GM12878 (cell line): ENCODE measurements at regions not wholly inside any gene's neighbourhood (a gene's known extent, or its start where the extent isn't known, plus 50 kb on each side); places are given as distances from the start of the nearest gene placed in this dataset.

Experiments used
- ATAC-seq: fragments of 200-7000 bp; cut with Tn5 transposase; 3 replicates; pipeline ENCODE4 v1.9.1; 2020; ENCODE audit warnings: mild to moderate bottlenecking, moderate library complexity
- BruUV-seq: library from RNA; stranded (reverse); fragments of 400-500 nt; replicated peaks from 2 replicates; lab custom pipeline; 2021; lab: Mats Ljungman, UMichigan
- CTCF ChIA-PET: fragments of 300-600 bp; sonication (Branson Sonifier 250); formaldehyde crosslinking; extraction: SDS; loops from one replicate; lab custom pipeline; 2021; ENCODE audit warnings: inconsistent platforms; lab: Yijun Ruan, JAX
- POLR2A ChIA-PET: fragments of 350-600 bp; formaldehyde crosslinking; extraction: SDS; loops from one replicate; lab custom pipeline; 2021; ENCODE audit warnings: inconsistent platforms; lab: Charles Lee
- RAD21 ChIA-PET: fragments of 300-600 bp; sonication (Branson Sonifier 250); formaldehyde crosslinking; loops from one replicate; lab custom pipeline; 2023; ENCODE audit warnings: antibody characterized with exemption; ENCODE audit not compliant: unreplicated experiment; lab: Charles Lee
- SMC1A ChIA-PET: fragments of 300-600 bp; sonication (Branson Sonifier 250); formaldehyde crosslinking; loops from one replicate; lab custom pipeline; 2023; ENCODE audit not compliant: unreplicated experiment, uncharacterized antibody; lab: Charles Lee
- DNase-seq: peaks from one replicate; pipeline ENCODE4 v3.0.0-alpha.2; 2011; ENCODE audit warnings: low read depth, low spot score
- FAIRE-seq: peaks from 3 replicates; lab custom pipeline; 2011; peaks lifted over from hg19 to GRCh38; lab: Jason Lieb, UNC
- H2AFZ ChIP-seq: 2 replicates; pipeline ENCODE4 v1.6.0; 2011; ENCODE audit warnings: low read depth, low read length, control low read depth; ENCODE audit not compliant: control insufficient read depth
- H3K27ac ChIP-seq: 2 replicates; pipeline ENCODE4 v1.5.1; 2011; ENCODE audit warnings: control low read depth; ENCODE audit not compliant: control insufficient read depth, insufficient read depth
- H3K27me3 ChIP-seq, 2 experiments: replicated peaks in 1 of 2; 2 replicates each; pipeline versions ENCODE4 v1.6.0 to v1.6.1; 2011; ENCODE audit warnings: low read length in 1 of 2; ENCODE audit not compliant: control insufficient read depth in 2 of 2, insufficient read depth in 2 of 2
- H3K36me3 ChIP-seq, 2 experiments: 2 replicates each; pipeline ENCODE4 v1.5.1; 2011; ENCODE audit warnings: low read length in 1 of 2; ENCODE audit not compliant: control insufficient read depth in 2 of 2, insufficient read depth in 2 of 2
- H3K4me1 ChIP-seq: 2 replicates; pipeline ENCODE4 v1.6.1; 2011; ENCODE audit warnings: mild to moderate bottlenecking, low read length, moderate library complexity, mixed read lengths; ENCODE audit not compliant: control insufficient read depth, insufficient read depth
- H3K4me2 ChIP-seq: 2 replicates; pipeline ENCODE4 v1.6.0; 2011; ENCODE audit warnings: control low read depth; ENCODE audit not compliant: control insufficient read depth, insufficient read depth
- H3K4me3 ChIP-seq: fragments of 200-600 bp; sonication (generic); 2 replicates; pipeline ENCODE4 v1.5.1; 2016
- H3K79me2 ChIP-seq: 2 replicates; pipeline ENCODE4 v1.6.0; 2011; ENCODE audit warnings: low read length; ENCODE audit not compliant: control insufficient read depth, insufficient read depth
- H3K9ac ChIP-seq: 2 replicates; pipeline ENCODE4 v1.8.0; 2011; ENCODE audit warnings: low read length, control low read depth, mixed read lengths; ENCODE audit not compliant: control insufficient read depth, insufficient read depth
- H3K9me3 ChIP-seq: replicated peaks from 3 replicates; pipeline ENCODE4 v1.5.1; 2011; ENCODE audit warnings: mild to moderate bottlenecking, low read length; ENCODE audit not compliant: control insufficient read depth, insufficient read depth
- H4K20me1 ChIP-seq: 2 replicates; pipeline ENCODE4 v1.6.0; 2011; ENCODE audit not compliant: control insufficient read depth, insufficient read depth
- BRCA1 ChIP-seq: IDR thresholded peaks from 2 replicates; pipeline ENCODE4 v1.6.1; 2011; ENCODE audit warnings: low read depth, low read length, improper control_type of control experiment
- DPF2 ChIP-seq: fragments of 450-650 bp; IDR thresholded peaks from 2 replicates; pipeline ENCODE4 v1.6.1; 2017; ENCODE audit warnings: mild to moderate bottlenecking
- E4F1 ChIP-seq: fragments of 450-650 bp; IDR thresholded peaks from 2 replicates; pipeline ENCODE4 v1.6.1; 2018; ENCODE audit warnings: borderline replicate concordance, mild to moderate bottlenecking; ENCODE audit not compliant: partially characterized antibody
- JUNB ChIP-seq: IDR thresholded peaks from 2 replicates; pipeline ENCODE4 v1.6.1; 2016; ENCODE audit warnings: antibody characterized with exemption, mild to moderate bottlenecking
- MLLT1 ChIP-seq: fragments of 450-650 bp; IDR thresholded peaks from 2 replicates; pipeline ENCODE4 v1.6.1; 2016; ENCODE audit warnings: mild to moderate bottlenecking
- MTA2 ChIP-seq: fragments of 450-650 bp; IDR thresholded peaks from 2 replicates; pipeline ENCODE4 v1.6.1; 2016; ENCODE audit warnings: low read depth, mild to moderate bottlenecking, moderate library complexity
- NFIC ChIP-seq: IDR thresholded peaks from 2 replicates; pipeline ENCODE4 v1.6.1; 2012; ENCODE audit warnings: low read depth, mild to moderate bottlenecking, inconsistent platforms, low read length, moderate library complexity
- PBX3 ChIP-seq: IDR thresholded peaks from 2 replicates; pipeline ENCODE4 v1.6.1; 2011; ENCODE audit warnings: mild to moderate bottlenecking, low read depth, low read length, moderate library complexity; ENCODE audit not compliant: insufficient replicate concordance
- RFX5 ChIP-seq: IDR thresholded peaks from 2 replicates; pipeline ENCODE4 v1.6.1; 2011; ENCODE audit warnings: low read depth, low read length, improper control_type of control experiment
- SMAD5 ChIP-seq: IDR thresholded peaks from 2 replicates; pipeline ENCODE4 v1.6.1; 2016; ENCODE audit warnings: antibody characterized with exemption, low read depth
- SPI1 ChIP-seq: IDR thresholded peaks from 2 replicates; pipeline ENCODE4 v1.6.1; 2011; ENCODE audit warnings: low read depth, mild to moderate bottlenecking, low read length, moderate library complexity, borderline replicate concordance; ENCODE audit not compliant: insufficient read depth
- SRF ChIP-seq, 2 experiments: IDR thresholded peaks; 2 replicates each; pipeline ENCODE4 v1.6.1; 2011; ENCODE audit warnings: low read depth in 2 of 2, low read length in 2 of 2, mild to moderate bottlenecking in 1 of 2, moderate library complexity in 1 of 2
- STAT1 ChIP-seq: fragments of 450-650 bp; conservative IDR thresholded peaks from 2 replicates; pipeline ENCODE4 v1.6.1; 2014; ENCODE audit warnings: antibody characterized with exemption, mild to moderate bottlenecking
- TAF1 ChIP-seq: IDR thresholded peaks from 2 replicates; pipeline ENCODE4 v1.6.1; 2011; ENCODE audit warnings: mild to moderate bottlenecking, low read depth, low read length, borderline replicate concordance
- WGBS: methylation state at CpG from one replicate; pipeline ENCODE4 v1.1.6; 2016; ENCODE audit warnings: low lambda C conversion rate; ENCODE audit not compliant: insufficient replicate concordance, insufficient coverage; ENCODE audit errors: missing lambda C conversion rate; 5-methylcytosine and 5-hydroxymethylcytosine counted together
- in situ Hi-C: fragments of 300-500 bp; cut with MboI; formaldehyde crosslinking; loops from 9 replicates; pipeline ENCODE4 v1.14.3; 2018; ENCODE audit warnings: mixed read lengths
- intact Hi-C: fragments of 100-400 bp; cut with micrococcal nuclease; formaldehyde crosslinking; loops from one replicate; pipeline ENCODE4 v1.14.2; 2022; ENCODE audit not compliant: unreplicated experiment
- TF ChIP-seq, protein P1 (sequence below): fragments of 450-650 bp; IDR thresholded peaks from 2 replicates; pipeline ENCODE4 v1.6.1; 2014; ENCODE audit warnings: mild to moderate bottlenecking
- TF ChIP-seq, protein P2 (sequence below): fragments of 150-350 bp; IDR thresholded peaks from 2 replicates; pipeline ENCODE4 v1.6.1; 2016; ENCODE audit warnings: low read depth, low read length

- Histone ChIP-seq H3K4me1 (no peaks in the 10 kb centered on the region), H3K79me2 (no peaks in the 10 kb centered on the region), H4K20me1 (no peaks in the 10 kb centered on the region), H3K9ac (no peak overlapping the region), H3K9me3 (no peaks in the 10 kb centered on the region; the same call in 2 of the 3 replicates), H3K4me2 (no peak overlapping the region), H3K27me3 (no peaks in the 10 kb centered on the region), H3K36me3 (no peaks in the 10 kb centered on the region), H3K27ac (no peak overlapping the region), H2AFZ (no peak overlapping the region), H3K4me3 (no peak overlapping the region)
- BruUV-seq = no TSS peak
- in situ Hi-C loops = no loop called here
- ChIA-PET RAD21 (no interaction called here), SMC1A (no interaction called here), POLR2A (no interaction called here), CTCF (no interaction called here)
- no peak for ATAC-seq
- FAIRE-seq = no peak
- intact Hi-C loops = no loop called here
- no peak for DNase-seq
- 78% methylated on average over 17 of the region's 18 CpGs for WGBS
- TF ChIP-seq E4F1 = no peak
- TF ChIP-seq JUNB = no peak
- TF ChIP-seq, protein P1, sequence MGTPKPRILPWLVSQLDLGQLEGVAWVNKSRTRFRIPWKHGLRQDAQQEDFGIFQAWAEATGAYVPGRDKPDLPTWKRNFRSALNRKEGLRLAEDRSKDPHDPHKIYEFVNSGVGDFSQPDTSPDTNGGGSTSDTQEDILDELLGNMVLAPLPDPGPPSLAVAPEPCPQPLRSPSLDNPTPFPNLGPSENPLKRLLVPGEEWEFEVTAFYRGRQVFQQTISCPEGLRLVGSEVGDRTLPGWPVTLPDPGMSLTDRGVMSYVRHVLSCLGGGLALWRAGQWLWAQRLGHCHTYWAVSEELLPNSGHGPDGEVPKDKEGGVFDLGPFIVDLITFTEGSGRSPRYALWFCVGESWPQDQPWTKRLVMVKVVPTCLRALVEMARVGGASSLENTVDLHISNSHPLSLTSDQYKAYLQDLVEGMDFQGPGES = no peak
- no peak for TF ChIP-seq TAF1
- no peak for TF ChIP-seq SRF (IDR thresholded peaks at IDR 0.05; ENCODE audit: low read depth in 2 of 2, low read length in 2 of 2)
- no peak for TF ChIP-seq RFX5
- no peak for TF ChIP-seq SMAD5
- TF ChIP-seq BRCA1 = no peak
- TF ChIP-seq MLLT1 = no peak
- TF ChIP-seq DPF2 = no peak
- TF ChIP-seq, protein P2, sequence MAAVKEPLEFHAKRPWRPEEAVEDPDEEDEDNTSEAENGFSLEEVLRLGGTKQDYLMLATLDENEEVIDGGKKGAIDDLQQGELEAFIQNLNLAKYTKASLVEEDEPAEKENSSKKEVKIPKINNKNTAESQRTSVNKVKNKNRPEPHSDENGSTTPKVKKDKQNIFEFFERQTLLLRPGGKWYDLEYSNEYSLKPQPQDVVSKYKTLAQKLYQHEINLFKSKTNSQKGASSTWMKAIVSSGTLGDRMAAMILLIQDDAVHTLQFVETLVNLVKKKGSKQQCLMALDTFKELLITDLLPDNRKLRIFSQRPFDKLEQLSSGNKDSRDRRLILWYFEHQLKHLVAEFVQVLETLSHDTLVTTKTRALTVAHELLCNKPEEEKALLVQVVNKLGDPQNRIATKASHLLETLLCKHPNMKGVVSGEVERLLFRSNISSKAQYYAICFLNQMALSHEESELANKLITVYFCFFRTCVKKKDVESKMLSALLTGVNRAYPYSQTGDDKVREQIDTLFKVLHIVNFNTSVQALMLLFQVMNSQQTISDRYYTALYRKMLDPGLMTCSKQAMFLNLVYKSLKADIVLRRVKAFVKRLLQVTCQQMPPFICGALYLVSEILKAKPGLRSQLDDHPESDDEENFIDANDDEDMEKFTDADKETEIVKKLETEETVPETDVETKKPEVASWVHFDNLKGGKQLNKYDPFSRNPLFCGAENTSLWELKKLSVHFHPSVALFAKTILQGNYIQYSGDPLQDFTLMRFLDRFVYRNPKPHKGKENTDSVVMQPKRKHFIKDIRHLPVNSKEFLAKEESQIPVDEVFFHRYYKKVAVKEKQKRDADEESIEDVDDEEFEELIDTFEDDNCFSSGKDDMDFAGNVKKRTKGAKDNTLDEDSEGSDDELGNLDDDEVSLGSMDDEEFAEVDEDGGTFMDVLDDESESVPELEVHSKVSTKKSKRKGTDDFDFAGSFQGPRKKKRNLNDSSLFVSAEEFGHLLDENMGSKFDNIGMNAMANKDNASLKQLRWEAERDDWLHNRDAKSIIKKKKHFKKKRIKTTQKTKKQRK = no peak
- no peak for TF ChIP-seq NFIC
- no peak for TF ChIP-seq STAT1
- TF ChIP-seq MTA2 = no peak
- TF ChIP-seq PBX3 = no peak
- no peak for TF ChIP-seq SPI1
Observed at GRCh38 chr4:131978120-131978519, 1171.0 kb upstream of the PCDH10 start.
